Keratinocyte (primary cell): ENCODE measurements at regions not wholly inside any gene's neighbourhood (a gene's known extent, or its start where the extent isn't known, plus 50 kb on each side); places are given as distances from the start of the nearest gene placed in this dataset.
"Not testable (repeated sequence)": the region's sequence is repeated elsewhere in the genome, so short reads cannot be mapped to it uniquely, and the experiment has no call there.

Experiments
- CTCF ChIP-seq, 3 experiments: IDR thresholded peaks in 1 of 3; conservative IDR thresholded peaks in 1 of 3; optimal IDR thresholded peaks in 1 of 3; 2 replicates in 2 of 3; 3 replicates in 1 of 3; pipeline versions ENCODE3 to v1.5.1; 2011; ENCODE audit warnings: low read length in 3 of 3, mild to moderate bottlenecking in 3 of 3, moderate library complexity in 2 of 3, control low read depth in 1 of 3, inconsistent platforms in 1 of 3; ENCODE audit not compliant: insufficient read depth in 2 of 3; ENCODE audit errors: extremely low read depth in 1 of 3
- EZH2 ChIP-seq: IDR thresholded peaks from one replicate; pipeline ENCODE4 v1.6.1; 2012; ENCODE audit warnings: inconsistent platforms, mild to moderate bottlenecking, low read length, moderate library complexity

GRCh38 chr16:22606619-22607018, 95.9 kb downstream of the NPIPB5 start:
- not testable (repeated sequence) for TF ChIP-seq CTCF (optimal IDR thresholded peaks at IDR 0.05 in 1 of 3, IDR thresholded peaks at IDR 0.05 in 1 of 3, conservative IDR thresholded peaks at IDR 0.05 in 1 of 3; ENCODE audit: extremely low read depth in 1 of 3, insufficient read depth in 2 of 3, low read length in 3 of 3); EZH2
